ENCODE measurements at regions not wholly inside any gene's neighbourhood (a gene's known extent, or its start where the extent isn't known, plus 50 kb on each side); places are given as distances from the start of the nearest gene placed in this dataset.

DNA sequence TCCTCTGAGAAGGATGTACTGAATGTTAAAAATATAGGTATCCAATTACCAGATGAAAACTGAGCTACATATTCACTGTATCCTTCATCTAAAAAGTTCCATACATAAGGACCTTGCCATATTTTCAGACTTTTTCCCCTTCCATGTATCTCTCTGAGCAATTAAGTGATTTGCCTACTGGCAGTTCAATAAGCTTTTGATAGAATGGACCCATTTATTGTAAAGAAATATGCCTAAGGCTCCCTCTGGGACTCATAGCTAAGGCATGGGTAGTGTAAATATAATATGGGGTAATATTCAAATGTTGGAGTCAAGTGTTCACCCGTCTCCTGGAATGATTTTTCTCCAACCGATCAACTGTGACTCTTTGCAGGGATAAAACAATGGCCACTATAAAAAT is 135.4 kb upstream of the FSHR start:
- H3K27me3 Mint-ChIP-seq (ENCODE audit: insufficient read depth), result no peaks in the 10 kb centered on the region

DNA sequence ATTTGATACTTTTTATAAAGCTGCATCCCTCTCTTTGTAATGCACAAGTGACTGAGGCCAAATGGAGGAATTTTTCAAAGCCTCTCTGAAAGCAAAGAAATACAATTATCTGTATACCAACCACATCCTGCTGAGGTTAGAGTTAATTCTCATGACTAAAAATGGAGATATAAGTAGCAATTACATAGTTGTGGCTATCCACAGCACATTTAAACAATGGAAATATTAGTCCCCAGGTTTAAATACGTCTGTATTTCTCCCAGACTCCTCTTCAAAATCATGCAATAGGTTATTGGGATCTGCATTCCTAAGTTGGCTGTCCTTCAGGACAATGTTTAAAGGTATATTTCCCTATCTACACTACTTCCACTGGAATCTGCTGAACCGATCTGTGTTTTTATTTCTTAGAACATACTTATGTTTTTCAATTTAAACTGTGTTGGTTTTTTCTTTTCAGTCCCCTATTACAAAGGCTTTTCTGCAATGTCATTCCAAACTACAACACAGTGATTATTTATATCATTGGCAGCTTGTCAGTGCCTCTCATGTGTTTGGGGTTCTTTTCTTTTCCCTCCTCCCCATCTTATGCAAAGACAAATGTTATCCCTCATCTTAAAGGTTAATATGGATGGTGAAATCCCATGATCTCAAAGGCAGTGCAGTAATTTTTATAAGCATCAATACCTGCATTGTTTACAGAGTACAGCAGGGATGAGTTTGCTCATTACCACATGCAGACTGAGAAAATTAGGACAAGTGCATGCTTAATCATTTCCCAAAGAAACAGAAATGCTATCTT is 134.8 kb upstream of the FSHR start:
- Histone ChIP-seq H3K36me3 (ENCODE audit: control insufficient read depth, insufficient read depth, low read length) (no peaks in the 10 kb centered on the region), H3K9ac (ENCODE audit: extremely low read depth, low read length, poor library complexity, severe bottlenecking) (no peak overlapping the region), H3K4me3 (ENCODE audit: low read length) (no peak overlapping the region), H3K4me1 (ENCODE audit: control insufficient read depth, insufficient read depth, low read length) (no peaks in the 10 kb centered on the region), H3K9me3 (ENCODE audit: control insufficient read depth, low read length) (no peaks in the 10 kb centered on the region), H3K27ac (ENCODE audit: low read depth, low read length) (no peak overlapping the region), H3K27me3 (ENCODE audit: control insufficient read depth, insufficient read depth, low read length, poor library complexity, severe bottlenecking) (no peaks in the 10 kb centered on the region)
- Mint-ChIP-seq H3K27ac (no peak overlapping the region), H3K9me3 (no peaks in the 10 kb centered on the region), H3K4me3 (no peak overlapping the region), H3K36me3 (ENCODE audit: low read depth) (no peaks in the 10 kb centered on the region), H3K27me3 (ENCODE audit: insufficient read depth) (no peaks in the 10 kb centered on the region), H3K4me1 (peaks cover 7% of the 10 kb centered on the region)
- DNase-seq, result no peak
- TF ChIP-seq, protein P1, sequence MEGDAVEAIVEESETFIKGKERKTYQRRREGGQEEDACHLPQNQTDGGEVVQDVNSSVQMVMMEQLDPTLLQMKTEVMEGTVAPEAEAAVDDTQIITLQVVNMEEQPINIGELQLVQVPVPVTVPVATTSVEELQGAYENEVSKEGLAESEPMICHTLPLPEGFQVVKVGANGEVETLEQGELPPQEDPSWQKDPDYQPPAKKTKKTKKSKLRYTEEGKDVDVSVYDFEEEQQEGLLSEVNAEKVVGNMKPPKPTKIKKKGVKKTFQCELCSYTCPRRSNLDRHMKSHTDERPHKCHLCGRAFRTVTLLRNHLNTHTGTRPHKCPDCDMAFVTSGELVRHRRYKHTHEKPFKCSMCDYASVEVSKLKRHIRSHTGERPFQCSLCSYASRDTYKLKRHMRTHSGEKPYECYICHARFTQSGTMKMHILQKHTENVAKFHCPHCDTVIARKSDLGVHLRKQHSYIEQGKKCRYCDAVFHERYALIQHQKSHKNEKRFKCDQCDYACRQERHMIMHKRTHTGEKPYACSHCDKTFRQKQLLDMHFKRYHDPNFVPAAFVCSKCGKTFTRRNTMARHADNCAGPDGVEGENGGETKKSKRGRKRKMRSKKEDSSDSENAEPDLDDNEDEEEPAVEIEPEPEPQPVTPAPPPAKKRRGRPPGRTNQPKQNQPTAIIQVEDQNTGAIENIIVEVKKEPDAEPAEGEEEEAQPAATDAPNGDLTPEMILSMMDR (conservative IDR thresholded peaks at IDR 0.05), result no peak
- 52% methylated on average over 2 of the region's 2 CpGs; no CpG with 5 or more reads in 1 of the 2 experiments for WGBS, 2 experiments (ENCODE audit: insufficient coverage in 1 of 2, insufficient read length in 1 of 2)

More for the DNA sequence above, 135.4 kb upstream of the FSHR start:
- Histone ChIP-seq H3K9ac (ENCODE audit: extremely low read depth, low read length, poor library complexity, severe bottlenecking) (no peak overlapping the region), H3K9me3 (ENCODE audit: control insufficient read depth, low read length) (no peaks in the 10 kb centered on the region), H3K27ac (ENCODE audit: low read depth, low read length) (no peak overlapping the region), H3K4me3 (ENCODE audit: low read length) (no peak overlapping the region), H3K4me1 (ENCODE audit: control insufficient read depth, insufficient read depth, low read length) (no peaks in the 10 kb centered on the region), H3K36me3 (ENCODE audit: control insufficient read depth, insufficient read depth, low read length) (no peaks in the 10 kb centered on the region), H3K27me3 (ENCODE audit: control insufficient read depth, insufficient read depth, low read length, poor library complexity, severe bottlenecking) (no peaks in the 10 kb centered on the region)
- TF ChIP-seq, protein P1 (conservative IDR thresholded peaks at IDR 0.05), result no peak
- no peak overlapping the region for H3K27ac Mint-ChIP-seq
- no peak for DNase-seq
- 81% methylated on average over 2 of the region's 2 CpGs; no CpG with 5 or more reads in 1 of the 2 experiments for WGBS, 2 experiments (ENCODE audit: insufficient coverage in 1 of 2, insufficient read length in 1 of 2)
- peaks cover 7% of the 10 kb centered on the region for H3K4me1 Mint-ChIP-seq
- H3K9me3 Mint-ChIP-seq, result no peaks in the 10 kb centered on the region
- H3K36me3 Mint-ChIP-seq (ENCODE audit: low read depth), result no peaks in the 10 kb centered on the region
- H3K4me3 Mint-ChIP-seq, result no peak overlapping the region

DNA sequence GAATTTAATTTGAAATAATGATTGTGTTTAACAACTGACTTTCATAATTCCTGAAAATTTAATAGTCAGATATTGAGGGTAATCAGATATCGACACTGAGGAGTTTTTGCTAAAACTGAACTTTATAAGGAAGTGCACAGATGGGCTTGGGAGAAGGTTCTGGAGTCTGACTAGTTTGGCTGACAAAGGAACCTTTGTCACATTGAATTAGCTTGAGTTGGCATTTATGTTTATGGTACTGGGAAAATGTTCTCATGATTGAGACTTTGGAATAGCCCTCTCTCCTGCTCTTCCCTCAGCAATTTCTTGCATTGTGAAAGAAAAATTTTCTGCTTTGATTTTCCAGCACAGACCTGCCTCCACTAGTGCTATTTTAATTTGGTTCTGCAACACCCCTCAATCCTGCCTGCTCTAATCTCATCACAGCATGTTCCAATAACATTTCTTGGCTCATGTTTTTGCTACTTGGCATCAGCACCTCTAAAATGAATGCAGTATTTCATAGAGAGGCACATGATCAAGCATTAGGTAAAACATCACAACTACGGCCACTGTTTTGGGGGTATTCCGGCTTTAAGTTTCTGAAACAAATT is 133.9 kb upstream of the FSHR start:
- Mint-ChIP-seq H3K36me3 (ENCODE audit: low read depth) (no peaks in the 10 kb centered on the region), H3K27me3 (ENCODE audit: insufficient read depth) (no peaks in the 10 kb centered on the region), H3K4me3 (no peak overlapping the region), H3K4me1 (peaks cover 7% of the 10 kb centered on the region), H3K27ac (no peak overlapping the region), H3K9me3 (no peaks in the 10 kb centered on the region)
- Histone ChIP-seq H3K27me3 (ENCODE audit: control insufficient read depth, insufficient read depth, low read length, poor library complexity, severe bottlenecking) (no peaks in the 10 kb centered on the region), H3K4me3 (ENCODE audit: low read length) (no peak overlapping the region), H3K4me1 (ENCODE audit: control insufficient read depth, insufficient read depth, low read length) (no peaks in the 10 kb centered on the region), H3K27ac (ENCODE audit: low read depth, low read length) (no peak overlapping the region), H3K36me3 (ENCODE audit: control insufficient read depth, insufficient read depth, low read length) (no peaks in the 10 kb centered on the region), H3K9me3 (ENCODE audit: control insufficient read depth, low read length) (no peaks in the 10 kb centered on the region), H3K9ac (ENCODE audit: extremely low read depth, low read length, poor library complexity, severe bottlenecking) (no peak overlapping the region)
- TF ChIP-seq, protein P1 (conservative IDR thresholded peaks at IDR 0.05), result no peak
- no peak for DNase-seq
- WGBS, 2 experiments (ENCODE audit: insufficient coverage in 1 of 2, insufficient read length in 1 of 2), result 91 to 94% methylated on average over 3 of the region's 3 CpGs
